ENCODE measurements at regions not wholly inside any gene's neighbourhood (a gene's known extent, or its start where the extent isn't known, plus 50 kb on each side); places are given as distances from the start of the nearest gene placed in this dataset.

DNA sequence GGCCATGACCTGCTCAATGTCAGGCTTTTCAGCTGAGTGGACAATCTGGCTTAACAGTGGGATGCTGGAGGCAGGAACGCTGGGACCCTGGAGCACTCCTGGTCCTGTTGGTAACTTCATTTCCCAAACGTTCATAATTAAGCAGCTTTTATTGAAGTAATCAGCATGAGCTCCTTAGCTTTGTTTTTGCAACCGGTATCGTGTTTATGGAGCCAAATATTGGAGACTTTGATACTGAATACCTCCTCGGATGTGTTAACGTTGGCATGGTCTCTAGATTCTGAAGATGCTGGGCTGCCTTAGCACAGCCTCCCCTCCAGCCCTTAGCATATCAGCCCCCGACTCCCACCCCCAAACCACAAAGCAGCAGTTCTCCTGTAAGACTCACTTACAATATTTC lies 60.7 kb downstream of the OSR1 start:
- Histone ChIP-seq H3K4me1 (ENCODE audit: insufficient read depth, low read length, poor library complexity, severe bottlenecking) (no peaks in the 10 kb centered on the region), H3F3A (ENCODE audit: low read depth) (no peaks in the 10 kb centered on the region), H3K4me2 (ENCODE audit: low read depth, low read length, poor library complexity, severe bottlenecking) (no peak overlapping the region), H3K4me3 (ENCODE audit: low read length, poor library complexity, severe bottlenecking) (no peak overlapping the region), H3K36me3 (ENCODE audit: insufficient read depth, low read length) (no peaks in the 10 kb centered on the region), H3K79me2 (ENCODE audit: insufficient read depth, low read length) (no peaks in the 10 kb centered on the region), H3K9ac (ENCODE audit: low read depth, low read length, poor library complexity, severe bottlenecking) (no peak overlapping the region), H3K27me3 (ENCODE audit: insufficient read depth, low read length, poor library complexity, severe bottlenecking) (no peaks in the 10 kb centered on the region), H4K20me1 (ENCODE audit: insufficient read depth, low read length, poor library complexity, severe bottlenecking) (no peaks in the 10 kb centered on the region), H2AFZ (ENCODE audit: low read length) (no peak overlapping the region), H3K9me3 (ENCODE audit: insufficient read depth, low read depth, low read length) (no peaks in the 10 kb centered on the region), H3K9me2 (replicated peaks; ENCODE audit: low read depth, low read length) (no peaks in the 10 kb centered on the region)
- TF ChIP-seq EZH2phosphoT487 (IDR thresholded peaks at IDR 0.05; ENCODE audit: borderline replicate concordance), result no peak
- TF ChIP-seq, protein P1, sequence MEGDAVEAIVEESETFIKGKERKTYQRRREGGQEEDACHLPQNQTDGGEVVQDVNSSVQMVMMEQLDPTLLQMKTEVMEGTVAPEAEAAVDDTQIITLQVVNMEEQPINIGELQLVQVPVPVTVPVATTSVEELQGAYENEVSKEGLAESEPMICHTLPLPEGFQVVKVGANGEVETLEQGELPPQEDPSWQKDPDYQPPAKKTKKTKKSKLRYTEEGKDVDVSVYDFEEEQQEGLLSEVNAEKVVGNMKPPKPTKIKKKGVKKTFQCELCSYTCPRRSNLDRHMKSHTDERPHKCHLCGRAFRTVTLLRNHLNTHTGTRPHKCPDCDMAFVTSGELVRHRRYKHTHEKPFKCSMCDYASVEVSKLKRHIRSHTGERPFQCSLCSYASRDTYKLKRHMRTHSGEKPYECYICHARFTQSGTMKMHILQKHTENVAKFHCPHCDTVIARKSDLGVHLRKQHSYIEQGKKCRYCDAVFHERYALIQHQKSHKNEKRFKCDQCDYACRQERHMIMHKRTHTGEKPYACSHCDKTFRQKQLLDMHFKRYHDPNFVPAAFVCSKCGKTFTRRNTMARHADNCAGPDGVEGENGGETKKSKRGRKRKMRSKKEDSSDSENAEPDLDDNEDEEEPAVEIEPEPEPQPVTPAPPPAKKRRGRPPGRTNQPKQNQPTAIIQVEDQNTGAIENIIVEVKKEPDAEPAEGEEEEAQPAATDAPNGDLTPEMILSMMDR (conservative IDR thresholded peaks at IDR 0.05; ENCODE audit: low read length), result no peak

DNA sequence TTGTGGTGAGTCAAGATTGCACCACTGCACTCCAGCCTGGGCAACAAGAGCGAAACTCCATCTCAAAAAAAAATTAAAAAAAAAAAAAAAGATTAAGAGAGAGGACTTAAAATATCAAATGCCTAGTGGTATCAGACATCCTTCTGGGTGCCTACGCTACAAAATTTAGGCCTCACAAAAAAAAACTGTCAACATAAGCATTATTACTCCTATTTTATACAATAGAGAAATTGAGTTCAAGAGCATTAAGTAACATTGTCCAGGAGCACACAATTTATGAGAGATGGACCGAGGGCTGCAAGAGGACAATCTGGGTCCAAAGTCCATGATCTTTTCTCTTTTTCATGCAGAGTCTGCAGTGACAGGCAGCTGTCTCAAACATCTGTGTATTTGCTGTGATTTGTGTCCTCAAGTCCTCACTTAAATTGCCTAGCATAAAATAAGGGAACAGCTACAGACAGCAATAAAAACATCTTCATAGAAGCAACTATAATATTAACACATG lies 62.4 kb downstream of the OSR1 start:
- Histone ChIP-seq H3K79me2 (ENCODE audit: insufficient read depth, low read length) (no peaks in the 10 kb centered on the region), H3F3A (ENCODE audit: low read depth) (no peaks in the 10 kb centered on the region), H3K4me3 (ENCODE audit: low read length, poor library complexity, severe bottlenecking) (no peak overlapping the region), H3K9me2 (replicated peaks; ENCODE audit: low read depth, low read length) (no peaks in the 10 kb centered on the region), H3K9me3 (ENCODE audit: insufficient read depth, low read depth, low read length) (no peaks in the 10 kb centered on the region), H3K36me3 (ENCODE audit: insufficient read depth, low read length) (no peaks in the 10 kb centered on the region), H3K9ac (ENCODE audit: low read depth, low read length, poor library complexity, severe bottlenecking) (no peak overlapping the region), H3K27me3 (ENCODE audit: insufficient read depth, low read length, poor library complexity, severe bottlenecking) (no peaks in the 10 kb centered on the region), H2AFZ (ENCODE audit: low read length) (no peak overlapping the region), H4K20me1 (ENCODE audit: insufficient read depth, low read length, poor library complexity, severe bottlenecking) (no peaks in the 10 kb centered on the region), H3K4me1 (ENCODE audit: insufficient read depth, low read length, poor library complexity, severe bottlenecking) (no peaks in the 10 kb centered on the region), H3K4me2 (ENCODE audit: low read depth, low read length, poor library complexity, severe bottlenecking) (no peak overlapping the region)
- no peak for TF ChIP-seq EZH2phosphoT487 (IDR thresholded peaks at IDR 0.05; ENCODE audit: borderline replicate concordance)
- TF ChIP-seq, protein P1 (conservative IDR thresholded peaks at IDR 0.05; ENCODE audit: low read length), result no peak

DNA sequence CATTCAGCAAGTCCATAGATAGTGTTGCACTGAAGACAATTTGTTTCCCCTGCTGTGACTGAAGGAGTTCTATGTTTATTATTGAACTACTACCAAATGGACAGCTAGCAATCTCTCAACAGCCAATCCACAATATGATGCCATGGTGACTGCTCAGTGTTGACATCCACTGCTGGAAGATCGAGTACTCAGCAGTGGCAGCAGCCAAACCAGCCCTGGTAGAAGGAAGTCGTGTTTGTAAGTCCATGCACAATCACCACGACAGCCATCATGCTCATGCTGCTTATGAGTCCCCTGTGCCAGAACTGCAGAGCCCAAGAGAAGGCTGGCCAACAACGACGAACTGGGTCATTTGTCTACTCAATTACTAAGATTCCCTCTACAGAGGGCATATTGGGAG lies 66.4 kb downstream of the OSR1 start:
- no peaks in the 10 kb centered on the region for H3K9me3 ChIP-seq (ENCODE audit: insufficient read depth, low read depth, low read length)
- TF ChIP-seq, protein P1 (conservative IDR thresholded peaks at IDR 0.05; ENCODE audit: low read length), result no peak
- no peak for TF ChIP-seq EZH2phosphoT487 (IDR thresholded peaks at IDR 0.05; ENCODE audit: borderline replicate concordance)
- no peak overlapping the region for H3K9ac ChIP-seq (ENCODE audit: low read depth, low read length, poor library complexity, severe bottlenecking)
- H4K20me1 ChIP-seq (ENCODE audit: insufficient read depth, low read length, poor library complexity, severe bottlenecking), result no peaks in the 10 kb centered on the region
- H3K4me2 ChIP-seq (ENCODE audit: low read depth, low read length, poor library complexity, severe bottlenecking), result no peak overlapping the region
- H3K4me3 ChIP-seq (ENCODE audit: low read length, poor library complexity, severe bottlenecking), result no peak overlapping the region
- no peak overlapping the region for H2AFZ ChIP-seq (ENCODE audit: low read length)
- H3K79me2 ChIP-seq (ENCODE audit: insufficient read depth, low read length), result no peaks in the 10 kb centered on the region
- no peaks in the 10 kb centered on the region for H3K4me1 ChIP-seq (ENCODE audit: insufficient read depth, low read length, poor library complexity, severe bottlenecking)
- H3K9me2 ChIP-seq (replicated peaks; ENCODE audit: low read depth, low read length), result no peaks in the 10 kb centered on the region
- H3K36me3 ChIP-seq (ENCODE audit: insufficient read depth, low read length), result no peaks in the 10 kb centered on the region
- no peaks in the 10 kb centered on the region for H3F3A ChIP-seq (ENCODE audit: low read depth)
- H3K27me3 ChIP-seq (ENCODE audit: insufficient read depth, low read length, poor library complexity, severe bottlenecking), result no peaks in the 10 kb centered on the region

All from Loucy (cell line).